Endothelial cell of umbilical vein (primary cell): ENCODE measurements at regions not wholly inside any gene's neighbourhood (a gene's known extent, or its start where the extent isn't known, plus 50 kb on each side); places are given as distances from the start of the nearest gene placed in this dataset.

ENCODE experiments used
- EZH2 ChIP-seq: IDR thresholded peaks from 2 replicates; pipeline ENCODE4 v1.6.1; 2012; ENCODE audit warnings: borderline replicate concordance, low read depth, mild to moderate bottlenecking, moderate library complexity, low read length, inconsistent platforms; ENCODE audit not compliant: severe bottlenecking
- JUN ChIP-seq: IDR thresholded peaks from 2 replicates; pipeline ENCODE4 v1.6.1; 2011; ENCODE audit warnings: borderline replicate concordance, low read depth; ENCODE audit not compliant: insufficient read length, insufficient read depth
- MYC ChIP-seq: IDR thresholded peaks from one replicate; pipeline ENCODE4 v1.6.1; 2011; ENCODE audit warnings: mild to moderate bottlenecking, low read depth, low read length
- TF ChIP-seq, protein P1 (sequence below), 2 donors: IDR thresholded peaks; 1 replicate in 1 of 2; 2 replicates in 1 of 2; pipeline ENCODE4 v1.5.1; 2011; ENCODE audit warnings: low read length in 2 of 2, mild to moderate bottlenecking in 2 of 2, moderate library complexity in 2 of 2, control low read depth in 1 of 2, inconsistent platforms in 1 of 2, low read depth in 1 of 2; ENCODE audit not compliant: insufficient read depth in 1 of 2; ENCODE audit errors: extremely low read depth in 1 of 2
- TF ChIP-seq, protein P2 (sequence below): IDR thresholded peaks from 2 replicates; pipeline ENCODE4 v1.6.1; 2011; ENCODE audit not compliant: insufficient read depth, insufficient read length

DNA sequence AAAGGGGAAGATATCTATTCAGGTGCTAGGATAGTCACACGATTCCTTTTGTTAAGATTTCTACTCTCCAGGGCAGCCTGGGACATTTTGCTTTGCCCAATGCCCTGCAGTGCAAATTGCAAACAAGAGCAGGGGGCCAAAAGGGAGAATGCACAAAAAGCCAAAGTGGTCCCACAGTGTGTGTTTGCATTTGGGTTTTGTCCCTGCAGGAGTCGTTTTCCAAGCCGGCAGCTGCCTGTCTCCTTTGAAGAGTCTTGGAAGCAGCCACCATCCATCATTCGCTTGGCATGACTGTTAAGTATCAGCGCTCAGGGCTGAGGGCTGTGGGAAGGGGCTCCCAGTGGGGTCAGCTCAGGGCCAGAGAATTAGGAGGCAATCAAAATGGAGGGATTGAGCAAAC lies 184.7 kb downstream of the MIAT start:
- TF ChIP-seq, protein P1, sequence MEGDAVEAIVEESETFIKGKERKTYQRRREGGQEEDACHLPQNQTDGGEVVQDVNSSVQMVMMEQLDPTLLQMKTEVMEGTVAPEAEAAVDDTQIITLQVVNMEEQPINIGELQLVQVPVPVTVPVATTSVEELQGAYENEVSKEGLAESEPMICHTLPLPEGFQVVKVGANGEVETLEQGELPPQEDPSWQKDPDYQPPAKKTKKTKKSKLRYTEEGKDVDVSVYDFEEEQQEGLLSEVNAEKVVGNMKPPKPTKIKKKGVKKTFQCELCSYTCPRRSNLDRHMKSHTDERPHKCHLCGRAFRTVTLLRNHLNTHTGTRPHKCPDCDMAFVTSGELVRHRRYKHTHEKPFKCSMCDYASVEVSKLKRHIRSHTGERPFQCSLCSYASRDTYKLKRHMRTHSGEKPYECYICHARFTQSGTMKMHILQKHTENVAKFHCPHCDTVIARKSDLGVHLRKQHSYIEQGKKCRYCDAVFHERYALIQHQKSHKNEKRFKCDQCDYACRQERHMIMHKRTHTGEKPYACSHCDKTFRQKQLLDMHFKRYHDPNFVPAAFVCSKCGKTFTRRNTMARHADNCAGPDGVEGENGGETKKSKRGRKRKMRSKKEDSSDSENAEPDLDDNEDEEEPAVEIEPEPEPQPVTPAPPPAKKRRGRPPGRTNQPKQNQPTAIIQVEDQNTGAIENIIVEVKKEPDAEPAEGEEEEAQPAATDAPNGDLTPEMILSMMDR (IDR thresholded peaks at IDR 0.05; ENCODE audit: extremely low read depth in 1 of 2, insufficient read depth in 1 of 2, low read depth in 1 of 2, low read length in 2 of 2) = no peak
- TF ChIP-seq, protein P2, sequence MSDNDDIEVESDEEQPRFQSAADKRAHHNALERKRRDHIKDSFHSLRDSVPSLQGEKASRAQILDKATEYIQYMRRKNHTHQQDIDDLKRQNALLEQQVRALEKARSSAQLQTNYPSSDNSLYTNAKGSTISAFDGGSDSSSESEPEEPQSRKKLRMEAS = no peak
- TF ChIP-seq EZH2 (no peak), MYC (no peak), JUN (no peak)
